Spleen (tissue), 7 donors: ENCODE measurements at regions not wholly inside any gene's neighbourhood (a gene's known extent, or its start where the extent isn't known, plus 50 kb on each side); places are given as distances from the start of the nearest gene placed in this dataset.

ENCODE experiments used
- CTCF ChIP-seq, 11 experiments: fragments of 200-600 bp in 7 of 11; fragments of 450-650 bp in 4 of 11; sonication (generic) in 4 of 11; IDR thresholded peaks in 8 of 11; conservative IDR thresholded peaks in 3 of 11; 1 replicate in 7 of 11; 2 replicates in 4 of 11; pipeline versions ENCODE4 v1.4.0 to v1.8.0; 2016 to 2021; ENCODE audit warnings: antibody characterized with exemption in 11 of 11, inconsistent platforms in 4 of 11, mild to moderate bottlenecking in 1 of 11
- POLR2A ChIP-seq, 3 donors: fragments of 450-650 bp; IDR thresholded peaks; one replicate each; pipeline ENCODE4 v1.5.1; 2017; ENCODE audit warnings: antibody characterized with exemption in 3 of 3, mild to moderate bottlenecking in 1 of 3
- POLR2AphosphoS5 ChIP-seq, 3 donors: sonication (generic); formaldehyde crosslinking; IDR thresholded peaks; one replicate each; pipeline ENCODE4 v1.5.1; 2017; ENCODE audit warnings: antibody characterized with exemption in 3 of 3
- donor health status: DM: no; HTN: no; CAD: no; lungs with moderate emphysema.
- donor health status: DM: no; HTN: no; CAD: no.
- donor health status: DM: no; HTN: no; CAD: no.

DNA sequence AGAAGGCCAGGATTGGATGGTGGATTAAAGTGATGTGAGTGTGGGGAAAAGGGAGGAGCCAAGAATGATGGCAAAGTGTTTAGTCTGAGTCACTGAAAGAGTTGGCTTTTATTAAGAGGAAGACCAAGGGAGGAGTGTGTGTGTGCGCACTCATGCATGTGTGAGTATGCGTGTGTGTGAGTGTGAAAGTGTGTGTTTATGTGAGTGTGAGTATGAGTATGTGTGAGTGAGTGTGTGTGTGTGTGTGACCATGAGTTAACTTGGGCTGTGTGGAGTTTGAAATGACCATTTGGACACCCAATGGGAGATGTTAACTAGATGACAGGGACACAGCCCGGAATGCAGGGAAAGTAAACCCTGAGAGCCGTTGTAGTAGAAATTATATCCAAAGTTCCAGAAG is 57.6 kb upstream of the EYA2 start:
- TF ChIP-seq POLR2AphosphoS5 (IDR thresholded peaks at IDR 0.05) (no peak), CTCF (IDR thresholded peaks at IDR 0.05 in 8 of 11, conservative IDR thresholded peaks at IDR 0.05 in 3 of 11) (no peak), POLR2A (IDR thresholded peaks at IDR 0.05) (no peak)
